GM19239 (cell line): ENCODE measurements at regions not wholly inside any gene's neighbourhood (a gene's known extent, or its start where the extent isn't known, plus 50 kb on each side); places are given as distances from the start of the nearest gene placed in this dataset.
"Not testable (repeated sequence)": the region's sequence is repeated elsewhere in the genome, so short reads cannot be mapped to it uniquely, and the experiment has no call there.

Source experiments
- DNase-seq: peaks from one replicate; pipeline ENCODE4 v3.0.0; 2011; ENCODE audit warnings: low spot score; ENCODE audit not compliant: insufficient read length
- FAIRE-seq: peaks from 2 replicates; lab custom pipeline; 2011; peaks lifted over from hg19 to GRCh38; lab: Jason Lieb, UNC

DNA sequence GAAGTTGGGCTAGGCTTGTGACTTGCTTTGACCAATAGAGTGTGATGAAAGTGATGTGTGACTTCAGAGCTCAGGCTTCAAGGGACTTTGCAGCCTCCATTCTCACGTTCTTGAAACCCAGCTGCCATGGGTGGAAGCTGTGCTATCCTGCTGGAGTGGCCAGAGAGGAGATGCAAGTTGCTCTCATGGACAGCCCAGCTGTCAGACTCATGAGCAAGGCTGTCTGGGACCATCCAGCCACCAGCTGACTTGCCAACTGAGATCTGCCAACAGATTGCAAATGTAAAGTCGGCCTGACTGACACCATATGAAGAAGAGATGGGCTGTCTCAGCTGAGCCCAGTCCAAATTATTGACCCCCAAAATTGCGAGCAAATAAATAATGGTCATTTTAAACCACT, 226.4 kb upstream of the CXCR4 start:
- FAIRE-seq (no peak), DNase-seq (no peak)

GRCh38 chr2:136342138-136342537, 224.2 kb upstream of the CXCR4 start:
- FAIRE-seq (no peak), DNase-seq (no peak)

GRCh38 chr2:136334967-136335366, 217.0 kb upstream of the CXCR4 start:
- no peak for DNase-seq
- FAIRE-seq, result no peak

DNA sequence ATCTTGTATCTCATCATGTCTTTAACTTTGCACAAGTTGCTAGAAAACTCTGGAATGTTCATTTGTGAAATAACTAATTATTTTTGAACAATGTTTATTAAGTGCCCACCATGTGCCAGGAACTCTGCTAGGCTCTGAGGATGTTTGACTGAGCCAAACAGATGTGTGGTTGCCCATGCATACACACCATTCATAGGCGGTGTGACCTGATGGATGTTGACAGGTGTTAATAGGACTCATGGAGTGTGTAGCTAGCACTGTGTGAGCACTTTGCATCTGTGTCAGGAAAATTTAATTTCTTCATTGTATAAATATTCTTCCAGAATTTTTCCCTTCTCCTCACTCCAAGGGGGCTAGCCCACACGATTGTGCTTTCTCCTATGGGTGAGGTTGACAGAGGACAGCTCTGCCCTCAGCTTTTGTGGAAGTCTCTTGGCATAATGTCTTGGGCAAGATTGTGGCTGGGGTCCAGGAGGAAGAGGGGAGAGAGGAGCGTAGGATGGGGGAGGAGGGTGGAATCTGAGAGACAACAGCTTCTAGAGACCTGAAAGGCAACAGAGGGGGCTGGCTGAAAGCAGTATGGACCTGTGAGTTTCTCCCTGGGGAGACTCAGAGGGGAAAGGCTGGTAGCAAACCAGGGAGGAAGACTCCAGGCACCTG, 214.6 kb upstream of the CXCR4 start:
- DNase-seq, result no peak
- FAIRE-seq, result no peak

GRCh38 chr2:136331226-136331625, 213.3 kb upstream of the CXCR4 start:
- FAIRE-seq (no peak), DNase-seq (no peak)

DNA sequence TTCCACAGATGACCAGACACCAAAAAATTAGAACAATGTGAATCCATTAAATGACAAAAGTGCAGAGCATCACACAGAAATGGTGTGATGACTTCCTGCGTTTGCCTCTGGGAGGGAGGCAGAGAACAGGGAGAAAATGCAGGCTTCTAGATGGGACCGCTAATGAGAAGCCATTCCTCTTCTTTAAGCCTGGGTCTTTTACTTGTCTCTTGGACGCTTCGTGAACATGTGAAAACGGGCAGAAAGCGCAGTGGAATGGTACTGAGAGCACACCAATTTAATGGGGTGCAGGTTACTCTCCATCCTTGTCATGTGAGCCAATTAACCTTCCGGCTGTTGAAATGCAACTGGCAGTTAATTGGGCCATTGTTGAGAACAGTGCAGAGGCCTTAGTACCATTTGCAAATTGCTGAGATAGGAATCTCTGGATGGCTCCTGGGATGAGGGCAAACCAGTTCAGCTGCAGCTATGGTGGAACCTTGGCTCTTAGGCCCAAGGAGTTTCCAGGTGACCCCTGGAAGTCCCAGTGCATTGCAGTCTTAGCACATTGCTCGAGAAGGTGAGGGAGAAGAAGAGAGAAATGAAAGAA, 210.4 kb upstream of the CXCR4 start:
- DNase-seq (no peak), FAIRE-seq (peak; percentile 37)

- DNase-seq (peak; percentile 48), FAIRE-seq (peak; percentile 89)
Observed at GRCh38 chr2:136327162-136327852, 209.4 kb upstream of the CXCR4 start.

GRCh38 chr2:136325844-136326331, 207.9 kb upstream of the CXCR4 start:
- DNase-seq (no peak), FAIRE-seq (peak; percentile 54)

DNA sequence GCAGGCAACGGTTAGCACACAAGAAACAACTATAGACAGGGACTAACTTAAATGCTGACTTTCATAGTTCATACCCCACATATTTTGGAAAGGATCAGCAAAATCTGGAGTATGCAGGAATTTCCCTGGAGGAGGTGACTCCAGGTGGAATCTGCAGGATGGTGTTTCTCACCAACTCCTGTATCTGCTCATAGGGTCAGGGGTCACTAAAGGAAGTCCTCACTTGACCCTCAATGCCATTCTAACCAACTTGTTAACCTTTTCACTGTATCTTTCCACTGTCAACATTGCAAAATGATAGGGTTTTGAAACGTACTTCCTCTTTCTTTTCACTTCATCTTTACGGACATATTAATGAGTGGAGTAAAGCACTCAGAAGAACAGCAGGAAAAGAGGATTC, 207.0 kb upstream of the CXCR4 start:
- DNase-seq (no peak), FAIRE-seq (peak; percentile 74)

DNA sequence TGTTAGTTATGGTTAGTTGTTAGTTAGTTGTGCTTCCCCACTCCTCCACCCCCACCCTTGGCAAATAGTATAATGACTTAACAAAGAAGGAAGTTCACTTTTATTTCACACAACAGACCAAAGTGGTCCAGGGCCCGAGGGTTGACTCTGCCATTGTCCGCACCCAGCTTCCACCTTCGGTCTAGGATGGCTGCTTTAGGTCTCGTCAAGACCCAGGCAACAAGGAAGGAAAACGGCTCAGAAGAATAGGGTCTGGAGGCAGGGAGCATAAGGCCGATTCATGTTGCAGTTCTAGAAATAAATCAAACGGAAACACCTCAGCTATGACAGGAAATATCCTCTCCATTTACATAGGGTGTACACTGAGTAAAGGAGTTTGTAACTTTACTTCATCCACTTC, 206.0 kb upstream of the CXCR4 start:
- DNase-seq (no peak), FAIRE-seq (peak; percentile 44)

DNA sequence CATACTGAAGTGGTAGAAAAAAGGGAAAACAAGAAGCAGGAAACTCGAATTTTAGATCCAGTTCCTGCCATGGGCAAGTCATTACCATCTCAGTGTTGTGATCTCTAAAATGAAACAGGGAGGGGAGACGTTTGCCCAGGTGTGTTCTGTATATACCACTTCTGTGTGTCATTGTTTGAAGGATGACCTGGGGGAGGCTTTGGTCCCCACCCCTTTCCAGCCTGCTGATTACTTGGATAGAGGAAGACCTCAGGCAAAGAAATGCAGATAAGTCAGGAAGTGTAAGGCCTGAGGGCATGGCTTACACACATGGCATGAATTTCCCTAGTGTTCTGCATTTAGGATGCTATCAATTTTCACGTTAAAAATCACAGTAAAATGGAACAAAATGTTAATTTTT, 205.2 kb upstream of the CXCR4 start:
- DNase-seq (no peak), FAIRE-seq (no peak)

DNA sequence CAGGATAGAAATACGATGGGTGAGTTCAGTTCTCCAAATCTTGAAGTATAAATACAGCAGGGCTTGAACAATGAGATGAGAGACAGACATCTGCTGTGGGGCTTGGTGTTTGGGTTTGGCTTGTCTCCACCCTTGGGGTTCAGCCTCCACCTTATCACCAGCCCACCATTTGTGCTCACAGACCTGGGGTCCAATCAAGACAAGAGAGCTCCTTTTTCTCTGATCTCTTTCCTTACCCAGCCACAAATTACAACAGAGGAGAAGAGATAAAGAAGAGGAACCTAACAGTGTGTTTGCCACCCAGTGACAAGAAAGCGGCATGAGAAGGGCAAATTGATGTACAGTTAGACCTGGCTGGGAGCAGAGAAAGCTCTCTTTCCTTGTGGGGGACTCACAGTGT, 204.5 kb upstream of the CXCR4 start:
- no peak for FAIRE-seq

GRCh38 chr2:136319651-136320050, 201.7 kb upstream of the CXCR4 start:
- DNase-seq (no peak), FAIRE-seq (no peak)

More for the DNA sequence above, 204.5 kb upstream of the CXCR4 start:
- DNase-seq, result no peak

DNA sequence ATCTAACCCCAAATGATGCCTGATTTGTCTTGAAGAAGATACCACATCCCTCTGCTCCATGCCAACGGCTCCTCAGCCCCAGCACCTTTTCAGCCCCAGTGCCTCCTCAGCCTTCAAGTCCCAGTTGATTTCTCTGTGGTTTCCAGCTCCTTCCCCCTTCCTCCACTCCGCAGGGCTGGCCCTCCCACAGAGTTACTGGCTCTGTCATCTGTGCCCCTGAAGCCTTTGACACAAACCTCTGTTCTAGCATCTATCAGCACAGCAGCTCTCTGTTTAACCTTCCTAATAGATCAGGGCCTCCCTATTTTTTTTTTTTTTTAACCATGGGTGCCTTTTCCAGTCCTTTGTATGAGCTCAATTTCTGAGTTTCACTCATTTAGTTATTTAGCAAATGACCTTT, 201.3 kb upstream of the CXCR4 start:
- DNase-seq (no peak), FAIRE-seq (no peak)

DNA sequence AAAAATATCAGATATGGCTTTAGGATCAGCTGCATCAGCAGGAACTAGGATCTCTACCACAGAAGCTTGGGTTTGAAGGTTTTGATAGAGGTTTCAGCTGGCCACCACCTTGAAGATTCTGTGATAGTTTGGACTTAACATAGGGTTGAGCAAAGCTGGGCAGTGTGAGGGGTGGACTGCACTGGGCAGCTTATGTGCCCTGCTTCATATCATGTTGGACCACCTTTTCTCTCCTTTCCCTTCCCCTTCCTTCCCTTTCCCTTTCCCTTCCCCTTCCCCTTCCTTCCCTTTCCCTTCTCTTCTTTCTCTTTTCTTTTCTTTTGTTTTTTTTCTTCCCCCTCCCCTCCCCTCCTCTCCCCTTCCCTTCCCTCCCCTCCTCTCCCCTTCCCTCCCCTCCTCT, 196.3 kb upstream of the CXCR4 start:
- FAIRE-seq (no peak), DNase-seq (no peak)

DNA sequence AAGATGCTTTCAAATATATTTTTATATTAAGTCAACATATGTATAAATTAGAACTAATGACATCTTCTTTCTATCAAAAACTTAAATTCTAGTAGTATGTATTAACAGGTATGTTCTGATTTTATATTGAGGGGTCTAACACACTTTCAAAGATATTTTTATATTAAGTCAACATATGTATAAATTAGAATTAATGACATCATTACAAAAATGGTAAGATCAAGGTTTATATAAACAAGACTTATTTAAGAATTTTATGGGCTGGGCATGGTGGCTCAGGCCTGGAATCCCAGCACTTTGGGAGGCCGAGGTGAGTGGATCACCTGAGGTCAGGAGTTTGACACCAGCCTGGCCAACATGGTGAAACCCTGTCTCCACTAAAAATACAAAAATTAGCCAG, 194.6 kb upstream of the CXCR4 start:
- FAIRE-seq, DNase-seq: not testable (repeated sequence)

DNA sequence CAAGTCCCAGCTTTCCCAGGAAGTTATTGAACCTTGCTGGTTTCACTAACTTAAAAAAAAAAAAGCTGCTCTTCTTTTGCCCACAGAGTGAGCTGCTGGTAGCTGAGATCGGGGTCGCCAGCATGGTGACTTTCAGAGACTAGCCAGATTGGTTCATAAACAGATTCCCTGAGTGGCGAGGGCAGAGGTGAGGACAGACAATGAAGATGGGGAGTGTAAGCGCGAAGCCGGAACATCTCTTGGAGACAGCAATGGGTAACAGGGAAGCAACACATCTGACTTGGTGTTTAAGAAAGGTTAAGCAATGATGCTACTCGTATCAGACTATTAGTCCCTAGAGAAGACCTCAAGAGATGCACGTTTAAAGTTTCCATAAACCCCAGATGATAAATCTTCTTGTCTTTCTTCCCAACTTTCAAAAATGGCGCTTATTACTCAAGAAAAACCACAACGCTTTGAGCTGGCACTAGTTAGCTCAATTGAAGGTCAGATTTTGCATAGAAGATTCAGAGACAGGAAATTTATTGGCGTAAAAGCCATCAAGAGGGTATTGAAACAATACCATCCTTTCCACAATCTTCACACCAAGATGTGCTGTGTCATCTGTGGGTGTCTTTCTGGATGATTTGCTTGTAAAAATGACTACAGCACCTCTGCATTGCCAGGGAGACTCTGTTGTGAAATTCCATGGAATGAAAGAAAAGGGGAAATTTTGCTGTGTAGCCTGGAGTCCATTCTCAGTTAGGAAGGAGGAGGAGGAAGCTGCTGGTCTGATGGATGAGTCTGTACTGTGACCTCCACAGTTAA, 193.1 kb upstream of the CXCR4 start:
- FAIRE-seq (no peak), DNase-seq (no peak)

GRCh38 chr2:136310005-136310495, 192.1 kb upstream of the CXCR4 start:
- FAIRE-seq (no peak), DNase-seq (no peak)

- no peak for DNase-seq
- FAIRE-seq, result no peak
Observed at GRCh38 chr2:136308611-136309010, 190.7 kb upstream of the CXCR4 start.

DNA sequence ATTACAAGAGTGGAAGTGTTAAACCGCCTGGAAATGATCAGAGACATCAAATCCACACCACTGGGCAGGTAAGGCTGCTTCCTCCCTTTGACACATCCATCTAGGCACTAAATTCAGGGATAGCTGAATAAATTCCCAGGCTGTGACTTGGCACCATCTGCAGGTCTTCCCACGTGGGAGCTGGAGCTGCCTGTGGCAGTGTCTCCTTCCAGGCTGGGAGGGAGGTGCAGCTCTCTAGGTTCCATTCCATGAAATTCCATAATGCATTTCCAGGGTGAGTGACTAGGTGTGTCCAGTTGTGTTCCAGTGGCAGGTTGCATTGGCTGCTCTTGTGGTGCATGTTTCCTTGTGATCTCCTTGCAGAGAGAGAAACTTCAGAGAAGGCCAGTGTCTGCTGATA, 188.9 kb upstream of the CXCR4 start:
- DNase-seq, result no peak
- FAIRE-seq, result no peak
